ENCODE measurements at regions not wholly inside any gene's neighbourhood (a gene's known extent, or its start where the extent isn't known, plus 50 kb on each side); places are given as distances from the start of the nearest gene placed in this dataset.

DNA sequence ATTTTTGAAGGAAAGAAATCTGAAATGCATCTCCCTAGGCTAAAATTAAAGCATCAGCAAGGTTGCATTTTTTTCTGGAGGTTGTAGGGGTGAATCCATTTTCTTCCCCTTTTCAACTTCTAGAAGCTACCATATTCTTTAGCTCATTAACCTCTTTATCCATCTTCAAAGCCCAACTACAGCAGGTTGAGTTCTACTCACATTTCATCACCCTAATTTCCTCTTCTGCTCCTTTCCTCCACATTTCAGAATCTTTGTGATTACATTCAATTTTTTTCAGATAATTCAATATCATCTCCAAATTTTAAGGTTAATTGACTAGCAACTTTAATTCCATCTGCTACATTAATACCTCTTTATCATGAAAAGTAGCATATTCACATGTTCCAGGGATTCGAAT lies 2655.7 kb upstream of the PCDH20 start:
- Mint-ChIP-seq H3K27ac (no peak overlapping the region), H3K27me3 (ENCODE audit: insufficient read depth) (no peaks in the 10 kb centered on the region; the same call in 1 of the 2 replicates), H3K4me1 (ENCODE audit: low read depth) (no peaks in the 10 kb centered on the region), H3K9me3 (peaks cover 1% of the 10 kb centered on the region; the same call in 1 of the 2 replicates), H3K4me3 (no peak overlapping the region), H3K36me3 (ENCODE audit: low read depth) (no peaks in the 10 kb centered on the region)
- no peak for DNase-seq
- TF ChIP-seq, protein P1, sequence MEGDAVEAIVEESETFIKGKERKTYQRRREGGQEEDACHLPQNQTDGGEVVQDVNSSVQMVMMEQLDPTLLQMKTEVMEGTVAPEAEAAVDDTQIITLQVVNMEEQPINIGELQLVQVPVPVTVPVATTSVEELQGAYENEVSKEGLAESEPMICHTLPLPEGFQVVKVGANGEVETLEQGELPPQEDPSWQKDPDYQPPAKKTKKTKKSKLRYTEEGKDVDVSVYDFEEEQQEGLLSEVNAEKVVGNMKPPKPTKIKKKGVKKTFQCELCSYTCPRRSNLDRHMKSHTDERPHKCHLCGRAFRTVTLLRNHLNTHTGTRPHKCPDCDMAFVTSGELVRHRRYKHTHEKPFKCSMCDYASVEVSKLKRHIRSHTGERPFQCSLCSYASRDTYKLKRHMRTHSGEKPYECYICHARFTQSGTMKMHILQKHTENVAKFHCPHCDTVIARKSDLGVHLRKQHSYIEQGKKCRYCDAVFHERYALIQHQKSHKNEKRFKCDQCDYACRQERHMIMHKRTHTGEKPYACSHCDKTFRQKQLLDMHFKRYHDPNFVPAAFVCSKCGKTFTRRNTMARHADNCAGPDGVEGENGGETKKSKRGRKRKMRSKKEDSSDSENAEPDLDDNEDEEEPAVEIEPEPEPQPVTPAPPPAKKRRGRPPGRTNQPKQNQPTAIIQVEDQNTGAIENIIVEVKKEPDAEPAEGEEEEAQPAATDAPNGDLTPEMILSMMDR (IDR thresholded peaks at IDR 0.05), result no peak

DNA sequence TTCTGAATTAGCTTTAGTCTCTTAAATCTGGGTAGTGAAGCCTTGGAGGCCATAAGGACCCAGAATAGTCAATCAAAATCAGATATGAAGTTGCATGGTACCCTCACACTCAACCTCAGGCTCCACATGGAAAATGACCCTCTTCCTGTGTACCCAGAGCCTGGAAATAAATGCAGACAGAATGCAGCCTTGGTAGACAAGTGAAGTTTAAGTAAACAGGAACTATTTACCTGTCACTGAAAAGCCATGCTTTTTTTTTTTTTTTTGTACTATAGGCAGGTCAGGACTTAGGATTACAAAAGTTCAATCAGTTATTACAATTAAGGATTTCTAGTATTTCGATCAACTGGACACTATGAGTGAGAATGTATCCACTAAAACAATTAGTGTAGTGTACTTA lies 2654.2 kb upstream of the PCDH20 start:
- H3K9me3 Mint-ChIP-seq, result no peaks in the 10 kb centered on the region
- no peaks in the 10 kb centered on the region for H3K27me3 Mint-ChIP-seq (ENCODE audit: insufficient read depth)
- no peaks in the 10 kb centered on the region for H3K4me1 Mint-ChIP-seq (ENCODE audit: low read depth)
- no peaks in the 10 kb centered on the region for H3K36me3 Mint-ChIP-seq (ENCODE audit: low read depth)
- no peak overlapping the region for H3K27ac Mint-ChIP-seq
- no peak overlapping the region for H3K4me3 Mint-ChIP-seq
- no peak for DNase-seq
- TF ChIP-seq, protein P1 (IDR thresholded peaks at IDR 0.05), result no peak

DNA sequence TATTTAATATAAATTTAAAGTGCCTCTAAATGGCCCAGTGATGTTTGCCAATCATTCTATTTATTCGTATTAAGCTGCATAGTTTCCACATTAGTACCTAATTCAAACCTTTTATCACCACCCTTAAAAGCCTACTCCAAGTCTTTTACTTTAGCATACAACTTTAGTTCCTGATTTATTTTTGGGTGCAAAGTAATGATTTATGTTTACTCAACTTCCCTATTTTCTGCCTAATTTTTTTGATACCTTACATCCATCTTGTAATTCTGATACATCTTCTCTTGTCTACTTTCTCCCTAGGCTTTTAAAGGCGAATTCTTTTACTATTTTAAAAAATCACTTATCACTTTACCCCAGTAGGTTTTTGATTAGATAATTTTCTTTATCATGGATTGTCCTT lies 2651.1 kb upstream of the PCDH20 start:
- no peaks in the 10 kb centered on the region for H3K4me1 Mint-ChIP-seq (ENCODE audit: low read depth)
- TF ChIP-seq, protein P1 (IDR thresholded peaks at IDR 0.05), result no peak
- H3K27me3 Mint-ChIP-seq (ENCODE audit: insufficient read depth), result peaks cover 1% of the 10 kb centered on the region; the same call in 1 of the 2 replicates
- no peak overlapping the region for H3K4me3 Mint-ChIP-seq
- H3K36me3 Mint-ChIP-seq (ENCODE audit: low read depth), result no peaks in the 10 kb centered on the region
- DNase-seq, result no peak
- no peak overlapping the region for H3K27ac Mint-ChIP-seq
- no peaks in the 10 kb centered on the region for H3K9me3 Mint-ChIP-seq

DNA sequence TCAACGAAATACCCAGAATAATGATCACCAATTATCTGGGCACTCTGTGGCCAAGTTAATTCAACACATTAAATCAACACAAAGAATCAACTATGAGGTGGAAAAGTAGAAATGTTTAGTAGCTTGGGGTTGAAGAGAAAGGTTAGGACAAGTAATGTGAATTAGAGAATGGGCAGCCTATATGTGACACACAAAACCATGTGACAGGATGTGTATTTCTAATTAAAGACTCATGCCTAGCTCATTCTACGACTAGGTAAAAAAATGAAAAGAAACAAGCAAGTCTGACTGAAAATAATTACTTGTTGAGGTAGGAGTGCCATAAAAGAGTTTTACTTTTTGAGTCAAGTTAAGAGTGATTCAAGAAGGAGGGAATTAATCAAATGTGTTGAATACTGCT lies 2646.0 kb upstream of the PCDH20 start:
- TF ChIP-seq, protein P1 (IDR thresholded peaks at IDR 0.05), result no peak
- Mint-ChIP-seq H3K27ac (no peak overlapping the region), H3K4me1 (ENCODE audit: low read depth) (no peaks in the 10 kb centered on the region), H3K4me3 (no peak overlapping the region), H3K36me3 (ENCODE audit: low read depth) (no peaks in the 10 kb centered on the region), H3K9me3 (no peaks in the 10 kb centered on the region; the same call in 1 of the 2 replicates), H3K27me3 (ENCODE audit: insufficient read depth) (peaks cover 3% of the 10 kb centered on the region; the same call in 1 of the 2 replicates)
- DNase-seq, result no peak

DNA sequence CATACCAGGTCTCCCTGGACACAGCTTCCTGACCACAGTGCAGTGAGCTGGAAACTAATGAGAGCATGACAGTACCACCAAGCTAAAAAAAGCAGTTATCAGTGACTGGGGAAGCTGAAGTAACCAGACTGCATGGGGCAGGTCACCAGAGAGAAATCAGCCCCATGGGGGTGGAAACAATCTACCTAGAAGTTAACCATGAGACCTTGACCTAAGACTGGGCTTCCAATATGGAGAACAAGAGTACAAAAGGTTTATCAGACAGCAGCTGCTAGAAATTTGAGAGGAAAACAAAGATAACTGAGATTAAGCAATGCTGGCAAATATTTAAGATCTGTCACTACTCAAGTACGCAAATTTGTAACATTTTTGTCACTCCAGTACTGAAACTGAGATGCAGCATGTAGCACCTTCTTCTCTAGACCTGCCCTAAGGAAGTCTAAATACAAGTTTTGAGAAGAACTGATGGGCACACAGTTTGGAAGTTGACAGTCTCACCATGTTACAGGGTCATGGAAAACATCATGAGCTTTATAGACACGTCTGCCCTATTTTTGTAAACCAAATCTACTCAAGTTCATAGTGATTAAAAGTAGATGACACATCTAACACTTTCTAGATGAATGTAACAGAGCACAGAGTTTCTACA lies 2641.8 kb upstream of the PCDH20 start:
- TF ChIP-seq, protein P1 (IDR thresholded peaks at IDR 0.05), result no peak
- H3K27me3 Mint-ChIP-seq (ENCODE audit: insufficient read depth), result peaks cover 3% of the 10 kb centered on the region; the same call in 1 of the 2 replicates
- H3K36me3 Mint-ChIP-seq (ENCODE audit: low read depth), result no peaks in the 10 kb centered on the region

More for the DNA sequence above, 2641.8 kb upstream of the PCDH20 start:
- Mint-ChIP-seq H3K9me3 (no peaks in the 10 kb centered on the region; the same call in 1 of the 2 replicates), H3K4me1 (ENCODE audit: low read depth) (no peaks in the 10 kb centered on the region), H3K27ac (no peak overlapping the region), H3K4me3 (no peak overlapping the region)
- DNase-seq, result no peak
